GM19372 (cell line): ENCODE measurements at regions not wholly inside any gene's neighbourhood (a gene's known extent, or its start where the extent isn't known, plus 50 kb on each side); places are given as distances from the start of the nearest gene placed in this dataset.
"Not testable (repeated sequence)": the region's sequence is repeated elsewhere in the genome, so short reads cannot be mapped to it uniquely, and the experiment has no call there.

Source experiments
- ATAC-seq: cut with Tn5 transposase; IDR thresholded peaks from one replicate; pipeline ENCODE4 v1.9.1; 2021; ENCODE audit warnings: mild to moderate bottlenecking, low read depth, moderate library complexity; ENCODE audit not compliant: unreplicated experiment

GRCh38 chr2:160784034-160784433, 290.4 kb upstream of the RBMS1 start:
- ATAC-seq, result no peak

GRCh38 chr2:160790738-160791137, 297.1 kb upstream of the RBMS1 start:
- no peak for ATAC-seq

- ATAC-seq, result no peak
Measured at GRCh38 chr2:160791884-160792283, 298.3 kb upstream of the RBMS1 start.

GRCh38 chr2:160792837-160793236, 299.2 kb upstream of the RBMS1 start:
- ATAC-seq, result no peak

DNA sequence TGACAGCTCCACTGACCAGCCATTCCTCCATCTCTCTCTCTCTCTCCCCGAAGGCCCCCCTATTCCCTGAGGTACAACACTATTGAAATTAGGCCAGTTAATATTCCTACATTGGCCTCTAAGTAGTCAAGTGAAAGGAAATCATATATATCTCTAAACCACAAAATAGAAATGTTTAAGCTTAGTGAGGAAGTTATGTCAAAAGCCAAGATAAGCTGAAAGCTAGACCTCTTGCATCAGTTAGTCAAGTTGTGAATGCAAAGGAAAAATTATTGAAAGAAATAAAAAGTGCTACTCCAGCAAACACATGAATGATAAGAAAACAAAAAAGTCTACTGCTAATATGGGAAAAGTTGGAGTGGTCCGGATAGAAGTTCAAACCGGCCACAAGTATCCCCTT, 301.3 kb upstream of the RBMS1 start:
- no peak for ATAC-seq

GRCh38 chr2:160803881-160804280, 310.3 kb upstream of the RBMS1 start:
- no peak for ATAC-seq

GRCh38 chr2:160810406-160810805, 316.8 kb upstream of the RBMS1 start:
- no peak for ATAC-seq

DNA sequence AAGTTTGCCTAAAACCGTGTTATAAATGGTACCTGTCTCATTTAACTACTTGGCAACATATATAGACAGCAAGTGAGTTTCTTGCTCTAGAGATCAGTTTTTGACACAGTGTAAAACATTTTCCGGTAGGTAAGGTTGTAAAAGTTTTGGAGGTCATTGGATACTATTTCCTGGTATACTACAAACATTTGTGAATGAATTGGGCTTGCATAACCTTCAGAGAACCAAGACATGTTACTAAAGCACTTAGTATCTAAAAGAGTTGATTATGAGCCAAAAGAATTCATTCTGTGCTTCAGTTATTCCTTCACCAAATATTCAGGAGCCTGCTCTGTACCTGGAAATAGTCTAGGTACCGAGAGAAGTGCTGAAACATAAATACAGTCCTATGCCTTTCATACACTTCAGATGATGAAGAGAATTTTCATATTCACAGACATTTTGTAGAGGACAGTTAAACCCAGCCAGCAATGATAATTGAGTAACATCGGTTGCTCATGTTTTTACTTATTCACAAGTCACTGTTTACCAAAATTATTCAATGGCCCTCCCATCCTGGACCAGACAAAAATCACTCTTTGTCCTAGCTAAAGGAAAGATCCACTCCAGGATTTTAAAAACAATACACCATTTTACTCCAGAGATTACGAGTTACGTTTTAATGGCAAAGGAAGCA, 319.4 kb upstream of the RBMS1 start:
- no peak for ATAC-seq

- ATAC-seq, result no peak
Measured at GRCh38 chr2:160813506-160813858, 319.9 kb upstream of the RBMS1 start.

- no peak for ATAC-seq
Measured at GRCh38 chr2:160816916-160817499, 323.4 kb upstream of the RBMS1 start.

DNA sequence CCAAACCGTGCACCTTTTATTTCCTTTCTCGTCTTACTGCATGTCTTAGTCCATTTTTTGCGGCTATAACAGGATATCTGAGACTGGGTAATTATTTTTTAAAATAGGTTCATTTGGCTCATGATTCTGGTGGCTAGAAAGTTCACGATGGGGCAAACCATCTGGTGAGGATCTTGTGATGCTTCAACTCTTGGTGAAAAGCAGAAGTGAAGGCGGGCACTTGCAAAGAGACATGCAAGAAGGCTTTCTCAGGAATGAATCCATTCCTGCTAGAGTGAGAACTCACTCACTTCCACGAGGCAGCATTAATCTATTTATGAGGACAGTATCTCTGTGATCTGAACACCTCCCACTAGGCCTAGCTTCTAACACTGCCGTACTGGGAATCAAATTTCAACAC, 327.1 kb upstream of the RBMS1 start:
- no peak for ATAC-seq

DNA sequence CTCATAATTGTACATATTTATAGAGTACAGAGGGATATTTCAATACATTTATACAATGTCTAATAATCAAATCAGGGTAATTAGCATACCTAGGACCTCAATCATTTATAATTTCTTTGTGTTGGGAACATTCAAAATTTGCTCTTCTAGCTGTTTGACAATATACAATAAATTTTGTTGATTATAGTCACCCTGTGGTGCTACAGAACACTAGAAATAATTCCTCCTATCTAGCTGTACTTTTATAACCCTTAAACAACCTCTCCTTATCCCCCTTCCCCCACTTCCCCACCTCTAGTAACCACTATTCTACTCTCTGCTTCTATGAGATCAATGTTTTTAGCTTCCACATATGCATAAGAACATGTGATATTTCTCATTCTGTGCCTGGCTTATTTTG, 328.4 kb upstream of the RBMS1 start:
- no peak for ATAC-seq

GRCh38 chr2:160825433-160825832, 331.8 kb upstream of the RBMS1 start:
- no peak for ATAC-seq

- no peak for ATAC-seq
Measured at GRCh38 chr2:160826496-160826895, 332.9 kb upstream of the RBMS1 start.

DNA sequence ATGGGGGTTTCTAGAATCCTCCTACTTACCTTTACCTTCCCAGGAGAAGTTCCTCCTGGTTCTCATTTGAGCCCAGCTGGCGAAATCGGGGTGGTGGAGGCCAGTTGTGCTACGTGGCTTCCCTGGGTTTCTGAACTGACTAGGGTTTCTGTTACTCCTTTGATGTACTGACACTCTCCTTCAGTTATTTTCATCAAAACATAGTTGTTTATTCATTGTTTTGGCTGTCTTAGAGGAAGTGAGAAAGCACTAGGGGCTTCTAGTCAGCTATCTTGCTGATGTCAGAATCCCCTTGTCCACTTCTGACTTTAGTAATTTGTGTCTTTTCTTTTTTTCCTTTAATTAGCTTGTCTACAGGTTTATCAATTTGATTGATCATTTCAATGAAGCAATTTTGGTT, 332.2 kb upstream of the TANK start:
- peak; percentile 80 for ATAC-seq

GRCh38 chr2:160832381-160832780, 327.8 kb upstream of the TANK start:
- not testable (repeated sequence) for ATAC-seq

DNA sequence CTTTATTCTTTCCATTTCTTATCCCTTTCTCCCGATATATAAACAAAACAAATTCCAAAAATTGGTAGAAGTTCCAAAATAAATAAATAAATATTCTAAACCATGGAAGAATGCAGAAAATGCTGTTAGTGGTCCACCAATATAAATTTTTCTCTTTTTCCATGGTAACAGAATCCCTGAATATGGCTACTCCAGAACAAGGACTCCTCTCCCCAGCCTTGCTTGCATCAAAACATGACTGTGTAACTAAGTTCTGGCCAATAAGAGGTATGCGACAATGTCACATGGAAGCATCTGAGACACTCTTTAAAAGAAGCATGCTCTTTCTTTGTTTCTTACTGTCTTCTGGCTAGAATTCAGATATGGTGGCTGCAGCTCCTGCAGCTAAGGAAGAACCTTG, 325.1 kb upstream of the TANK start:
- no peak for ATAC-seq

DNA sequence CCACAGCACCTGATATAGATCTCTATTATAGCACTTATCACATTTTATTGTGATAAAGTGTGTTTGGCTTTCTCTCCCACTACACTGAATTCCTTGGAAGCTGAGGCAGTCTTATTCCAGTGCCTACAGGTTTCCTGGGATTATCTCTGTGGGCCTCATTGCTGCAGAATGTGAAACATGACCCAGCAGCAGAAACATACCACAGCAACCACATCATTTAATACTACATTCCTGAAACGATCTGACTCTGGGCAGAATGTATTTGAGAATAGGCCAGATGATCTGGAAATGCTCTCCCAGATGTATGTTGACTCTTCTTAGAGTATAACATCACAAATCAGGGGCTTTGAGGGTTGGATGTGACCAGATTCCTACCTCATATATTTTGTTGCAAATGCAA, 323.5 kb upstream of the TANK start:
- no peak for ATAC-seq

DNA sequence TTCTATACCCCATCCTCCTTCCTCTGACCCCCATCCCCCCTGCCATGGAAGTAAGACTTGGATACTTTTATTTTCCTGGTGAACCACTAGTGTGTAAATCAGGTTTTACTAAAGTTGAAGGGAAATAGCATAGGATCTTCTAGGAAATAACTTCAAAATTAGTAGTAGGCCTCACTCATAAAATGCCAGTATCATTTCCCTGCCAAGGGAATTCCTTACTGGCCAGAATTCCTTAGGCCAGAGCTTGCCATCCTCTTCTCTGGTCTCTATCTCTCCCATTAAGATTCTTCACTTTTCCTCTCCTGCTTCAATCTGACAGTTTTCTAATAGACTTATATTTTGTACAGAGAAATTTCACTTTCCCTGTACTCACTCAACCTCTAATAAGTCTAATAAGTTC, 322.8 kb upstream of the TANK start:
- ATAC-seq, result no peak

DNA sequence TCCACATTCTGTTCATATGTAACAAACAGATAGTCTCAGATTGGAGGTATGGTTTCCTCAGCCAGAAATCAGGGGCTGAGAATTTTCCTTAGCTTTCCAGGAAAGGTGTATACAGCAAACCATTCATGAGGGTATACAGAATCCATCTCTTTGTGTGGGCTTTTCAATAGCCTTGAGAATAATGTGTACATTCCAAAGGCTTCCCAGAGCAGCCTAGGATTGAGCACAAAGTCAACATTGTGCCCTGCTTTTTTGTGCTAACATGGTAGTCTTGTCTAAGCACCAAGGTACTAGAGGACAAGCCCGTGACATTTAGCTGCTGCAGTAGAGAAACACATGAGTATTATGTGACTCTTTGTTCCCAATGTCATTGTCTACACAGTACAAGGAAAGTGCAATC, 322.1 kb upstream of the TANK start:
- ATAC-seq, result no peak

DNA sequence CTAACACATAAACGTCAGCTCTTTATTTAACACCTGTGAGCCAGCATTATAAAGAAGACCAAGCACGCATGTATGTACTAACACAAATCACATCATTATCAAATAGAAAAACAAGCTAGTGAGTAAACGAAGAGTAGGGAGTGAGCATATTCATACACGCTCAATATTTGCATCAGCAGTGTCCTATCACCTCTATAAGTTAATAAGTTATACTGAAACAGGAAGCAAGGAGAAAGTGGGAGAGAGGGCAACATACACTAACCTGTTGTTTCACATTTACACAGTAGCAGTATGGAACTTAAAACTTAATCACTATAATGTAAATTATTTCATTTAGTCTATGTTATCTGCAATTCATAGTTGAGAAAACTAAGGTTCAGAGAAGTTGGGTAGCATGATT, 321.5 kb upstream of the TANK start:
- no peak for ATAC-seq

- no peak for ATAC-seq
Measured at GRCh38 chr2:160842286-160842685, 317.9 kb upstream of the TANK start.

- no peak for ATAC-seq
Measured at GRCh38 chr2:160859096-160859495, 301.1 kb upstream of the TANK start.
